Gastroesophageal sphincter (tissue), 3 donors: ENCODE measurements at regions not wholly inside any gene's neighbourhood (a gene's known extent, or its start where the extent isn't known, plus 50 kb on each side); places are given as distances from the start of the nearest gene placed in this dataset.

Experiments used
- POLR2A ChIP-seq, 2 donors: fragments of 450-650 bp; IDR thresholded peaks; one replicate each; pipeline ENCODE4 v1.6.1; 2017; ENCODE audit warnings: antibody characterized with exemption in 2 of 2, mild to moderate bottlenecking in 2 of 2, moderate library complexity in 1 of 2
- POLR2AphosphoS5 ChIP-seq: sonication (generic); formaldehyde crosslinking; IDR thresholded peaks from one replicate; pipeline ENCODE4 v1.6.1; 2017; ENCODE audit warnings: antibody characterized with exemption
- TF ChIP-seq, protein P1 (sequence below), 4 experiments: fragments of 200-600 bp in 2 of 4; fragments of 450-650 bp in 2 of 4; sonication (generic) in 1 of 4; IDR thresholded peaks; one replicate each; pipeline ENCODE4 v1.5.1; 2017 to 2019; ENCODE audit warnings: antibody characterized with exemption in 4 of 4, mild to moderate bottlenecking in 2 of 4, moderate library complexity in 2 of 4

DNA sequence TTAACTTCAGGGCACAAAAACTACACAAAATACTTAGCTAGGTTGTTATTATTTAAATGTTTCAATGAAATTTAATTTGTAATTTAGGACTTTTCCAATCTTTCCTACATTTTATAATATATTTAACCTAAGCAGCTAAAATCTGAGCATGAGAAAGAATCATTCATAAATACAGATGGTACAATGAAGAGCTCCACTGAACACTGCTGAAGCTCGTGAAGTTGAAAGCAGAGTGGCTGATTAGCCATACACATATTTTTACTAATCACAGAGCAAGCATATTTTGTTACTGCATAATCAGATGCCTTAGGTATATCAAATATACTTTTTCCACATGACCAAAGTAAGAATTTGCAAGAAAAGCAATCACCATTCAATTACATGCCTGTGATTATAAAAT, 184.9 kb upstream of the ETAA1 start:
- TF ChIP-seq, protein P1, sequence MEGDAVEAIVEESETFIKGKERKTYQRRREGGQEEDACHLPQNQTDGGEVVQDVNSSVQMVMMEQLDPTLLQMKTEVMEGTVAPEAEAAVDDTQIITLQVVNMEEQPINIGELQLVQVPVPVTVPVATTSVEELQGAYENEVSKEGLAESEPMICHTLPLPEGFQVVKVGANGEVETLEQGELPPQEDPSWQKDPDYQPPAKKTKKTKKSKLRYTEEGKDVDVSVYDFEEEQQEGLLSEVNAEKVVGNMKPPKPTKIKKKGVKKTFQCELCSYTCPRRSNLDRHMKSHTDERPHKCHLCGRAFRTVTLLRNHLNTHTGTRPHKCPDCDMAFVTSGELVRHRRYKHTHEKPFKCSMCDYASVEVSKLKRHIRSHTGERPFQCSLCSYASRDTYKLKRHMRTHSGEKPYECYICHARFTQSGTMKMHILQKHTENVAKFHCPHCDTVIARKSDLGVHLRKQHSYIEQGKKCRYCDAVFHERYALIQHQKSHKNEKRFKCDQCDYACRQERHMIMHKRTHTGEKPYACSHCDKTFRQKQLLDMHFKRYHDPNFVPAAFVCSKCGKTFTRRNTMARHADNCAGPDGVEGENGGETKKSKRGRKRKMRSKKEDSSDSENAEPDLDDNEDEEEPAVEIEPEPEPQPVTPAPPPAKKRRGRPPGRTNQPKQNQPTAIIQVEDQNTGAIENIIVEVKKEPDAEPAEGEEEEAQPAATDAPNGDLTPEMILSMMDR (IDR thresholded peaks at IDR 0.05): no peak
- TF ChIP-seq POLR2A (IDR thresholded peaks at IDR 0.05): no peak
- no peak for TF ChIP-seq POLR2AphosphoS5
